ENCODE measurements at regions not wholly inside any gene's neighbourhood (a gene's known extent, or its start where the extent isn't known, plus 50 kb on each side); places are given as distances from the start of the nearest gene placed in this dataset.

- WGBS (ENCODE audit: insufficient coverage): 42% methylated on average over 4 of the region's 7 CpGs
- no peak overlapping the region for H2AFZ ChIP-seq (ENCODE audit: insufficient read depth, low read depth, low read length, poor library complexity, severe bottlenecking)
- H3K27me3 ChIP-seq (replicated peaks in 1 of 4; ENCODE audit: control extremely low read depth in 1 of 4, control insufficient read depth in 3 of 4, insufficient read depth in 4 of 4, low read length in 3 of 4): no peaks in the 10 kb centered on the region
- Mint-ChIP-seq H3K4me1 (peaks cover 19% of the 10 kb centered on the region), H3K9me3 (ENCODE audit: insufficient read depth) (no peaks in the 10 kb centered on the region), H3K27ac (no peak overlapping the region), H3K4me3 (no peak overlapping the region), H3K27me3 (no peaks in the 10 kb centered on the region)
- no peak for TF ChIP-seq CTCF (IDR thresholded peaks at IDR 0.05)
- TF ChIP-seq EZH2 (IDR thresholded peaks at IDR 0.05; ENCODE audit: borderline replicate concordance, insufficient read depth, low read depth, low read length, poor library complexity, severe bottlenecking): no peak
- no peak overlapping the region for H3K9ac ChIP-seq (ENCODE audit: low read length)
- H4K20me1 ChIP-seq (ENCODE audit: control insufficient read depth, insufficient read depth, low read length, poor library complexity, severe bottlenecking): no peaks in the 10 kb centered on the region
- peaks cover 3 to 7% of the 10 kb centered on the region in 2 donors for H3K4me1 ChIP-seq (ENCODE audit: control insufficient read depth in 2 of 2, insufficient read depth in 2 of 2, low read length in 2 of 2)
- no peaks in the 10 kb centered on the region for H3K36me3 ChIP-seq (replicated peaks in 1 of 2; ENCODE audit: control extremely low read depth in 1 of 2, control insufficient read depth in 1 of 2, extremely low read depth in 1 of 2, insufficient read depth in 2 of 2, low read length in 1 of 2)
- ChIA-PET CTCF (no interaction called here), POLR2A (no interaction called here)
- H3K79me2 ChIP-seq (ENCODE audit: control insufficient read depth, insufficient read depth, low read length): no peaks in the 10 kb centered on the region
- peaks cover 0 to 4% (median 0%) of the 10 kb centered on the region in 3 donors for H3K9me3 ChIP-seq (ENCODE audit: control extremely low read depth in 1 of 3, control insufficient read depth in 2 of 3, insufficient read depth in 1 of 3, low read length in 2 of 3)
- H3K4me3 ChIP-seq (ENCODE audit: control extremely low read depth in 1 of 5, extremely low read depth in 1 of 5, insufficient read depth in 1 of 5, low read depth in 2 of 5, low read length in 4 of 5): no peak overlapping the region
- intact Hi-C loops (cut with micrococcal nuclease): no loop called here
- H3K4me2 ChIP-seq (replicated peaks; ENCODE audit: low read depth, low read length, poor library complexity, severe bottlenecking): peak overlapping the region; percentile 9
- H3K27ac ChIP-seq (ENCODE audit: low read length in 2 of 2): no peak overlapping the region
- DNase-seq: no peak
- ATAC-seq (ENCODE audit: low read depth): no peak
Measured at GRCh38 chr22:48071828-48072227, 1309.4 kb downstream of the TBC1D22A start.

GRCh38 chr22:48071305-48071704 is 1308.9 kb downstream of the TBC1D22A start:
- no peaks in the 10 kb centered on the region for H3K27me3 ChIP-seq (replicated peaks in 1 of 4; ENCODE audit: control extremely low read depth in 1 of 4, control insufficient read depth in 3 of 4, insufficient read depth in 4 of 4, low read length in 3 of 4)
- H3K4me3 ChIP-seq (ENCODE audit: control extremely low read depth in 1 of 5, extremely low read depth in 1 of 5, insufficient read depth in 1 of 5, low read depth in 2 of 5, low read length in 4 of 5): no peak overlapping the region
- no peaks in the 10 kb centered on the region for H3K9me3 Mint-ChIP-seq (ENCODE audit: insufficient read depth)
- H3K27ac Mint-ChIP-seq: no peak overlapping the region
- peaks cover 0 to 4% (median 0%) of the 10 kb centered on the region in 3 donors for H3K9me3 ChIP-seq (ENCODE audit: control extremely low read depth in 1 of 3, control insufficient read depth in 2 of 3, insufficient read depth in 1 of 3, low read length in 2 of 3)
- H3K4me2 ChIP-seq (replicated peaks; ENCODE audit: low read depth, low read length, poor library complexity, severe bottlenecking): peak overlapping the region; percentile 9
- TF ChIP-seq EZH2 (IDR thresholded peaks at IDR 0.05; ENCODE audit: borderline replicate concordance, insufficient read depth, low read depth, low read length, poor library complexity, severe bottlenecking): no peak
- no peak for TF ChIP-seq CTCF (IDR thresholded peaks at IDR 0.05)
- no peaks in the 10 kb centered on the region for H3K79me2 ChIP-seq (ENCODE audit: control insufficient read depth, insufficient read depth, low read length)
- ChIA-PET POLR2A (no interaction called here), CTCF (no interaction called here)
- H2AFZ ChIP-seq (ENCODE audit: insufficient read depth, low read depth, low read length, poor library complexity, severe bottlenecking): no peak overlapping the region
- intact Hi-C loops (cut with micrococcal nuclease): no loop called here
- H3K27ac ChIP-seq (ENCODE audit: low read length in 2 of 2): no peak overlapping the region
- H3K4me3 Mint-ChIP-seq: no peak overlapping the region
- no peak for ATAC-seq (ENCODE audit: low read depth)
- H3K27me3 Mint-ChIP-seq: no peaks in the 10 kb centered on the region
- no peaks in the 10 kb centered on the region for H3K36me3 ChIP-seq (replicated peaks in 1 of 2; ENCODE audit: control extremely low read depth in 1 of 2, control insufficient read depth in 1 of 2, extremely low read depth in 1 of 2, insufficient read depth in 2 of 2, low read length in 1 of 2)
- H3K4me1 Mint-ChIP-seq: peaks cover 19% of the 10 kb centered on the region
- no peak for DNase-seq
- H4K20me1 ChIP-seq (ENCODE audit: control insufficient read depth, insufficient read depth, low read length, poor library complexity, severe bottlenecking): no peaks in the 10 kb centered on the region
- H3K9ac ChIP-seq (ENCODE audit: low read length): no peak overlapping the region
- peaks cover 3 to 7% of the 10 kb centered on the region in 2 donors for H3K4me1 ChIP-seq (ENCODE audit: control insufficient read depth in 2 of 2, insufficient read depth in 2 of 2, low read length in 2 of 2)
- WGBS (ENCODE audit: insufficient coverage): 73% methylated on average over 8 of the region's 10 CpGs
